ENCODE measurements at regions not wholly inside any gene's neighbourhood (a gene's known extent, or its start where the extent isn't known, plus 50 kb on each side); places are given as distances from the start of the nearest gene placed in this dataset.

GRCh38 chr4:162849937-162850336, 316.8 kb downstream of the NAF1 start:
- ATAC-seq = no peak
- SMC1A ChIA-PET (ENCODE audit: uncharacterized antibody, unreplicated experiment) = interaction anchor here (1.3 kb wide), 1 partner anchor 18 kb away, joined by 4 read pairs; no protein-coding TSS in a partner anchor
- no peaks in the 10 kb centered on the region for H3K79me2 ChIP-seq (ENCODE audit: control insufficient read depth, insufficient read depth, low read length)
- RAD21 ChIA-PET (ENCODE audit: unreplicated experiment) = interaction anchor here (0.5 kb wide), 1 partner anchor 737 kb away, joined by 3 read pairs; no protein-coding TSS in a partner anchor
- H3K4me2 ChIP-seq (ENCODE audit: control insufficient read depth, insufficient read depth) = no peak overlapping the region
- no peaks in the 10 kb centered on the region for H4K20me1 ChIP-seq (ENCODE audit: control insufficient read depth, insufficient read depth)
- in situ Hi-C loops (cut with MboI) (no loop called here), intact Hi-C loops (cut with micrococcal nuclease; ENCODE audit: unreplicated experiment) (no loop called here)
- no TSS peak for BruUV-seq (replicated peaks)
- TF ChIP-seq FOS (IDR thresholded peaks at IDR 0.05; ENCODE audit: borderline replicate concordance, extremely low read depth, insufficient read length) (no peak), STAT3 (IDR thresholded peaks at IDR 0.05; ENCODE audit: low read depth, low read length) (no peak)
- H3K36me3 ChIP-seq (ENCODE audit: control insufficient read depth in 2 of 2, insufficient read depth in 2 of 2, low read length in 1 of 2) = no peaks in the 10 kb centered on the region
- H3K4me3 ChIP-seq = no peak overlapping the region
- no peak overlapping the region for H2AFZ ChIP-seq (ENCODE audit: control insufficient read depth, low read depth, low read length)
- CTCF ChIA-PET = no interaction called here
- H3K9ac ChIP-seq (ENCODE audit: control insufficient read depth, insufficient read depth, low read length) = no peak overlapping the region
- H3K4me1 ChIP-seq (ENCODE audit: control insufficient read depth, insufficient read depth, low read length) = no peaks in the 10 kb centered on the region
- peak; percentile 18 for FAIRE-seq
- H3K27me3 ChIP-seq (replicated peaks in 1 of 2; ENCODE audit: control insufficient read depth in 2 of 2, insufficient read depth in 2 of 2, low read length in 1 of 2) = peaks cover 0 to 2% of the 10 kb centered on the region in 2 experiments; a peak in 2 of 4 replicates
- no peak overlapping the region for H3K27ac ChIP-seq (ENCODE audit: control insufficient read depth, insufficient read depth)
- H3K9me3 ChIP-seq (replicated peaks; ENCODE audit: control insufficient read depth, insufficient read depth, low read length) = no peaks in the 10 kb centered on the region
- POLR2A ChIA-PET = no interaction called here
- no peak for DNase-seq (ENCODE audit: low read depth, low spot score)

GRCh38 chr4:162847945-162848549, 318.6 kb downstream of the NAF1 start:
- no peak overlapping the region for H3K9ac ChIP-seq (ENCODE audit: control insufficient read depth, insufficient read depth, low read length)
- H3K27me3 ChIP-seq (replicated peaks in 1 of 2; ENCODE audit: control insufficient read depth in 2 of 2, insufficient read depth in 2 of 2, low read length in 1 of 2) = peaks cover 0 to 2% of the 10 kb centered on the region in 2 experiments; a peak in 2 of 4 replicates
- no peak for TF ChIP-seq WRNIP1 (IDR thresholded peaks at IDR 0.05; ENCODE audit: borderline replicate concordance, low read depth, low read length)
- TF ChIP-seq TCF7 (IDR thresholded peaks at IDR 0.05; ENCODE audit: borderline replicate concordance) = no peak
- no peak for TF ChIP-seq IKZF1 (conservative IDR thresholded peaks at IDR 0.05)
- no peak for TF ChIP-seq CBFB (IDR thresholded peaks at IDR 0.05; ENCODE audit: low read depth)
- no peak for TF ChIP-seq HDAC6 (IDR thresholded peaks at IDR 0.05; ENCODE audit: unreplicated experiment)
- no peak for TF ChIP-seq E4F1 (IDR thresholded peaks at IDR 0.05; ENCODE audit: borderline replicate concordance, partially characterized antibody)
- no peak overlapping the region for H2AFZ ChIP-seq (ENCODE audit: control insufficient read depth, low read depth, low read length)
- no peaks in the 10 kb centered on the region for H4K20me1 ChIP-seq (ENCODE audit: control insufficient read depth, insufficient read depth)
- no TSS peak for BruUV-seq (replicated peaks)
- SMC1A ChIA-PET (ENCODE audit: uncharacterized antibody, unreplicated experiment) = interaction anchor here (0.6 kb wide), 1 partner anchor 561 kb away, joined by 3 read pairs; no protein-coding TSS in a partner anchor
- no peak; the same call in 2 of the 3 replicates for ATAC-seq
- intact Hi-C loops (cut with micrococcal nuclease; ENCODE audit: unreplicated experiment) (no loop called here), in situ Hi-C loops (cut with MboI) (no loop called here)
- no peaks in the 10 kb centered on the region for H3K9me3 ChIP-seq (replicated peaks; ENCODE audit: control insufficient read depth, insufficient read depth, low read length)
- WGBS (ENCODE audit: insufficient coverage, insufficient replicate concordance, low lambda C conversion rate, missing lambda C conversion rate) = 0% methylated on average over 1 of the region's 1 CpG
- RAD21 ChIA-PET (ENCODE audit: unreplicated experiment) = no interaction called here
- DNase-seq (ENCODE audit: low read depth, low spot score) = no peak
- CTCF ChIA-PET = no interaction called here
- H3K4me1 ChIP-seq (ENCODE audit: control insufficient read depth, insufficient read depth, low read length) = no peaks in the 10 kb centered on the region
- H3K36me3 ChIP-seq (ENCODE audit: control insufficient read depth in 2 of 2, insufficient read depth in 2 of 2, low read length in 1 of 2) = no peaks in the 10 kb centered on the region
- no peak for FAIRE-seq
- no peak overlapping the region for H3K4me2 ChIP-seq (ENCODE audit: control insufficient read depth, insufficient read depth)
- H3K27ac ChIP-seq (ENCODE audit: control insufficient read depth, insufficient read depth) = no peak overlapping the region
- no peak overlapping the region for H3K4me3 ChIP-seq
- POLR2A ChIA-PET = no interaction called here
- no peaks in the 10 kb centered on the region for H3K79me2 ChIP-seq (ENCODE audit: control insufficient read depth, insufficient read depth, low read length)

Data from GM12878 (cell line).